ENCODE measurements at regions not wholly inside any gene's neighbourhood (a gene's known extent, or its start where the extent isn't known, plus 50 kb on each side); places are given as distances from the start of the nearest gene placed in this dataset.
"Not testable (repeated sequence)": the region's sequence is repeated elsewhere in the genome, so short reads cannot be mapped to it uniquely, and the experiment has no call there.

- POLR2A ChIA-PET = no interaction called here
- no peaks in the 10 kb centered on the region for H3K36me3 Mint-ChIP-seq (ENCODE audit: low read depth)
- no peaks in the 10 kb centered on the region for H3K4me1 Mint-ChIP-seq
- TF ChIP-seq, protein P1, sequence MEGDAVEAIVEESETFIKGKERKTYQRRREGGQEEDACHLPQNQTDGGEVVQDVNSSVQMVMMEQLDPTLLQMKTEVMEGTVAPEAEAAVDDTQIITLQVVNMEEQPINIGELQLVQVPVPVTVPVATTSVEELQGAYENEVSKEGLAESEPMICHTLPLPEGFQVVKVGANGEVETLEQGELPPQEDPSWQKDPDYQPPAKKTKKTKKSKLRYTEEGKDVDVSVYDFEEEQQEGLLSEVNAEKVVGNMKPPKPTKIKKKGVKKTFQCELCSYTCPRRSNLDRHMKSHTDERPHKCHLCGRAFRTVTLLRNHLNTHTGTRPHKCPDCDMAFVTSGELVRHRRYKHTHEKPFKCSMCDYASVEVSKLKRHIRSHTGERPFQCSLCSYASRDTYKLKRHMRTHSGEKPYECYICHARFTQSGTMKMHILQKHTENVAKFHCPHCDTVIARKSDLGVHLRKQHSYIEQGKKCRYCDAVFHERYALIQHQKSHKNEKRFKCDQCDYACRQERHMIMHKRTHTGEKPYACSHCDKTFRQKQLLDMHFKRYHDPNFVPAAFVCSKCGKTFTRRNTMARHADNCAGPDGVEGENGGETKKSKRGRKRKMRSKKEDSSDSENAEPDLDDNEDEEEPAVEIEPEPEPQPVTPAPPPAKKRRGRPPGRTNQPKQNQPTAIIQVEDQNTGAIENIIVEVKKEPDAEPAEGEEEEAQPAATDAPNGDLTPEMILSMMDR (IDR thresholded peaks at IDR 0.05) = no peak
- H3K9me3 Mint-ChIP-seq = no peaks in the 10 kb centered on the region
- intact Hi-C loops (cut with micrococcal nuclease) = no loop called here
- no peak overlapping the region for H3K27ac Mint-ChIP-seq
- CTCF ChIA-PET = no interaction called here
- H3K27me3 Mint-ChIP-seq = no peaks in the 10 kb centered on the region
- ATAC-seq (ENCODE audit: low read depth) (no peak), DNase-seq (no peak)
- H3K4me3 Mint-ChIP-seq = no peak overlapping the region
These were observed 511.0 kb downstream of the SLCO4C1 start for GRCh38 chr5:101785090-101785489.

DNA sequence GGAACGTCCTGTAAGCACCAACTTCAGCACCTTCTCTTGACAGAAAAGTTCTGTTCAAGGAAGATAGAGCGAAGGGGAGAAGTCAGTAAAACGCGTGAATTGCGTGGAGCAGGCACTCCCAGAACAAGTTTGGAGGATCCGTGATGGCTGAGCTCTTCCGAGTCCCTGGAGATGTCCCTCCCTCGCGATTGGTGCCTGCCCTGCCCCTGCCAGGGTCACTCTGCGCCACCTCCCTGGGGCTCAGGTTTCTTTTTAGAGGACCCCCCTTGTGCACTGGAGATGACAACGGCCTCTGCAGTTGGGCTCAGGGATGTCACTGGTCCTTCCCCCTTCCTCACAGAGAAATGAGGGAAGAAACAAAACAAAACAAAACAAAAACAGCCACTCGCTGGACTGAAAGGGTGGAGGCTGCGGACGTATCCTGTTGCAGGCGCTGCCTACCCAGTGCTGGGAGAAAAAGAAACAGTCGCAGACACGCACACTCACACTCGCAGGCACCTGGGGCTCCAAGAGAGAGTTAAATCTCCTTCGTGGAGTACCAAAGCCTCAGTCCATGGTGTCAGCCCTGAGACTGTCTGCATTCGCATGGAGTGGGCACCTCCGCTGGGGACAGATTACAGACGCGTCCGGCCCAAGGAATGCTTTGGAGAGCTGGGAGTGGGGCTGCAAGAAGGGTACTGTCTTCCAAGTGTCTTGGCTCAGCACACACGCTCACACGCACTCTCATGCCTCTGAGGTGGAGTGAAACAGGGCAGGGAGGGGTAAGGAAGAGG lies 512.7 kb downstream of the SLCO4C1 start:
- POLR2A ChIA-PET = no interaction called here
- H3K9me3 Mint-ChIP-seq = peaks cover 2% of the 10 kb centered on the region
- no peak overlapping the region for H3K4me3 Mint-ChIP-seq
- TF ChIP-seq, protein P1 (IDR thresholded peaks at IDR 0.05) = no peak
- H3K36me3 Mint-ChIP-seq (ENCODE audit: low read depth) = no peaks in the 10 kb centered on the region
- no peaks in the 10 kb centered on the region for H3K4me1 Mint-ChIP-seq
- intact Hi-C loops (cut with micrococcal nuclease) = no loop called here
- DNase-seq = no peak
- ATAC-seq (ENCODE audit: low read depth) = no peak
- CTCF ChIA-PET = no interaction called here
- H3K27ac Mint-ChIP-seq = no peak overlapping the region
- H3K27me3 Mint-ChIP-seq = no peaks in the 10 kb centered on the region

DNA sequence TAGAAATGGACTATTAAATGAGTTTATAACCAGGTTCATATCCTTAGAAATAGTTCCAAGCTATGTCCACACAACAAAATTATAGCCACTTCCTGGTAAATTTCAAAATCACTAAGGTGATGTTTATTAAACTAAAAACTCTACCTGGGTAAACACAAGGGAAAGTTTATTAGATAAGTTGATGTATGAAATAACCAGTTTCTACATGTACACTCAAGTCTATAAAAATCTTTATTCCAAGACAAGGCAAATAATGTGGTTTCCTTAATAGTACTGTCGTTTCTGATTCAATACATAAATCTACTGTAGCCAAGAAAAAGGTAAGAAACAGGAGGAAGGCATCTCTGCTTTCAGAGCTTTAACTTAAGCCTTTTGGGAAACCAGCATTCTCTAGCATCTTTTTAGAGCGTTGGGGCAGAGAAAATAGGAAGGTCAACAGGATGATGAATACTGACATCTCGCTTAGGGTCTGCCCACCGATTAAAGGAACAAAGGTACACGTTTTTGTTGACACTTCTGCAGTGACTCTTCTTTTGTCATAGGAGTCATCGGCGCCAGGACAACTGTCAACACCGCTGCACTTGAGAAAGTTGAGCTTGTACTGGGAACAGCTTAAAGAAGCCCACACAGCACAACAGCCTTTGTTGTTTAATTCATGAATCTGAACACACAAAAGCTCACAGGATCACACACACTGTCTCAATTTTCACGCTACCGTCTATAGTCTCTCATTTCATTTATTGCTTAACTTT lies 513.6 kb downstream of the SLCO4C1 start:
- Mint-ChIP-seq H3K4me3 (no peak overlapping the region), H3K27ac (no peak overlapping the region), H3K36me3 (ENCODE audit: low read depth) (no peaks in the 10 kb centered on the region), H3K27me3 (no peaks in the 10 kb centered on the region), H3K9me3 (peaks cover 5% of the 10 kb centered on the region), H3K4me1 (no peaks in the 10 kb centered on the region)
- ATAC-seq (ENCODE audit: low read depth) (no peak), DNase-seq (no peak)
- CTCF ChIA-PET = no interaction called here
- intact Hi-C loops (cut with micrococcal nuclease) = no loop called here
- POLR2A ChIA-PET = no interaction called here
- TF ChIP-seq, protein P1 (IDR thresholded peaks at IDR 0.05) = no peak

- ChIA-PET CTCF (no interaction called here), POLR2A (no interaction called here)
- ATAC-seq (ENCODE audit: low read depth) = no peak
- Mint-ChIP-seq H3K27me3 (no peaks in the 10 kb centered on the region), H3K4me3 (no peak overlapping the region), H3K36me3 (ENCODE audit: low read depth) (no peaks in the 10 kb centered on the region), H3K27ac (no peak overlapping the region), H3K4me1 (no peaks in the 10 kb centered on the region), H3K9me3 (peaks cover 9% of the 10 kb centered on the region)
- TF ChIP-seq, protein P1 (IDR thresholded peaks at IDR 0.05) = no peak
- DNase-seq = no peak
- intact Hi-C loops (cut with micrococcal nuclease) = no loop called here
These were observed 545.0 kb downstream of the SLCO4C1 start for GRCh38 chr5:101751105-101751504.

- CTCF ChIA-PET; DNase-seq; H3K9me3 Mint-ChIP-seq; H3K27me3 Mint-ChIP-seq; ATAC-seq (ENCODE audit: low read depth); H3K36me3 Mint-ChIP-seq (ENCODE audit: low read depth); POLR2A ChIA-PET; H3K27ac Mint-ChIP-seq; H3K4me1 Mint-ChIP-seq; H3K4me3 Mint-ChIP-seq; intact Hi-C loops (cut with micrococcal nuclease): not testable (repeated sequence)
These were observed 553.1 kb downstream of the SLCO4C1 start for GRCh38 chr5:101743000-101743399.
